ENCODE measurements at regions not wholly inside any gene's neighbourhood (a gene's known extent, or its start where the extent isn't known, plus 50 kb on each side); places are given as distances from the start of the nearest gene placed in this dataset.

DNA sequence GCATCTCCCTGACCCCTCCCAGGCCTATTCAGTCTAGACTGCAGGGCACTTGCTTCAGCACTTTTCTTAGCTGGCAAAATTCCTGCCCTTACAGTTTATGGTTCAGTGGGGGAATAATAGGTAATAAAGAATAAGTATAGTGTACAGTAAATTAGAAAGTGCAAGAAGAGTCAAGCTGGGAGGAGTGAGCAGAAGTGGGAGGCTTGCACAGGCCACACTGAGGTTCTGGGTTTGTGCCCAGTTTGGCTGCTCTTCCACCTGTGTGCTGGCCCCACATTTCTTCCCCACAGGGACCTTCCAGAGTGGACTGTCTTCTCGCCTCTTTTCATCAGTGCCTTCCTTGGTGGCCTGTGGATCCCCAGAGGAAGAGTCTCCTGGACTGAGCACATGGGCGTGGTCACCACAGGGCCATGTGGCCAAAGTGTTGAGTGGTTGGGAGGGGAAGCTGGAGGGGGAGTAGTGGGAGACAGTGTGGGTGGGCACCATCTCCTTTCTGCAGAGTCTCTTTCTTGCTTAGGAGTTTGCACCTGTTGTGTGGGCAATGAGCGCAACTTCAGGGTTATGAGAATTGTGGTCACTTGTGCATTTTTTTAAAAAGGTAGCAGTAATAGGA is 128.6 kb upstream of the ZSWIM2 start:
- Histone ChIP-seq H2BK15ac (ENCODE audit: low read depth, low read length) (no peak overlapping the region), H3K27me3 (ENCODE audit: control insufficient read depth, insufficient read depth, low read length) (no peaks in the 10 kb centered on the region), H3K9me3 (ENCODE audit: control insufficient read depth, insufficient read depth, low read length) (no peaks in the 10 kb centered on the region), H3K14ac (replicated peaks; ENCODE audit: low read depth, low read length) (no peak overlapping the region), H4K8ac (ENCODE audit: low read depth in 2 of 2, low read length in 2 of 2) (no peak overlapping the region), H3K9me1 (ENCODE audit: insufficient read depth, low read length) (no peaks in the 10 kb centered on the region), H3K79me1 (ENCODE audit: low read depth in 1 of 2, low read length in 2 of 2) (no peaks in the 10 kb centered on the region), H3K4me2 (ENCODE audit: low read depth, low read length) (no peak overlapping the region), H3K23ac (ENCODE audit: low read depth, low read length) (no peak overlapping the region), H4K91ac (ENCODE audit: insufficient read depth, low read depth, low read length) (no peak overlapping the region), H3K36me3 (ENCODE audit: control insufficient read depth, insufficient read depth, low read length) (no peaks in the 10 kb centered on the region), H3K4me1 (ENCODE audit: control insufficient read depth, insufficient read depth, low read length) (no peaks in the 10 kb centered on the region), H2AK9ac (replicated peaks; ENCODE audit: low read depth, low read length, poor library complexity) (no peak overlapping the region), H4K20me1 (ENCODE audit: insufficient read depth, low read length) (no peaks in the 10 kb centered on the region), H3K27ac (ENCODE audit: insufficient read depth, low read length) (no peak overlapping the region), H2BK5ac (ENCODE audit: low read depth, low read length, poor library complexity, severe bottlenecking) (no peak overlapping the region), H2BK120ac (ENCODE audit: low read depth, low read length) (no peak overlapping the region), H3K4ac (ENCODE audit: low read depth, low read length) (no peak overlapping the region), H4K5ac (ENCODE audit: low read depth, low read length) (no peak overlapping the region), H3K18ac (ENCODE audit: low read depth, low read length) (no peak overlapping the region), H3K4me3 (ENCODE audit: insufficient read depth, low read depth, low read length) (no peak overlapping the region), H2BK20ac (ENCODE audit: low read depth, low read length) (no peak overlapping the region), H3K9ac (ENCODE audit: low read depth, low read length) (no peak overlapping the region), H2AK5ac (ENCODE audit: low read depth, low read length) (no peak overlapping the region), H3K56ac (ENCODE audit: extremely low read depth, insufficient read depth, low read length) (no peak overlapping the region), H2AFZ (replicated peaks; ENCODE audit: low read length, poor library complexity) (peak overlapping the region; percentile 63)
- ChIA-PET CTCF (no interaction called here), POLR2A (ENCODE audit: unreplicated experiment) (no interaction called here)
- dilution Hi-C loops (cut with HindIII; ENCODE audit: low sequenced_read_pairs, unreplicated experiment) (no loop called here), intact Hi-C loops (cut with micrococcal nuclease) (no loop called here), in situ Hi-C loops (cut with MboI; ENCODE audit: low sequenced_read_pairs) (no loop called here)
- BruUV-seq (replicated peaks) = no TSS peak
- DNase-seq = no peak
- WGBS, 2 experiments (ENCODE audit: extremely low coverage in 2 of 2, insufficient read length in 1 of 2) = no CpG with 5 or more reads among the region's 3 CpGs
- TF ChIP-seq MAZ (IDR thresholded peaks at IDR 0.05; ENCODE audit: borderline replicate concordance, low read depth, low read length) (no peak), RFX5 (IDR thresholded peaks at IDR 0.05; ENCODE audit: low read depth, low read length) (no peak), SMC3 (IDR thresholded peaks at IDR 0.05; ENCODE audit: low read depth, low read length) (no peak), MAFK (IDR thresholded peaks at IDR 0.05; ENCODE audit: low read depth, low read length) (no peak), NFE2L2 (IDR thresholded peaks at IDR 0.05; ENCODE audit: low read depth, low read length) (no peak), FOS (IDR thresholded peaks at IDR 0.05; ENCODE audit: low read depth, low read length) (no peak), RCOR1 (IDR thresholded peaks at IDR 0.05; ENCODE audit: insufficient replicate concordance, low read length) (no peak), POLR2A (IDR thresholded peaks at IDR 0.05; ENCODE audit: low read depth, low read length) (no peak), CHD1 (IDR thresholded peaks at IDR 0.05; ENCODE audit: low read depth, low read length) (no peak)
- TF ChIP-seq, protein P1, sequence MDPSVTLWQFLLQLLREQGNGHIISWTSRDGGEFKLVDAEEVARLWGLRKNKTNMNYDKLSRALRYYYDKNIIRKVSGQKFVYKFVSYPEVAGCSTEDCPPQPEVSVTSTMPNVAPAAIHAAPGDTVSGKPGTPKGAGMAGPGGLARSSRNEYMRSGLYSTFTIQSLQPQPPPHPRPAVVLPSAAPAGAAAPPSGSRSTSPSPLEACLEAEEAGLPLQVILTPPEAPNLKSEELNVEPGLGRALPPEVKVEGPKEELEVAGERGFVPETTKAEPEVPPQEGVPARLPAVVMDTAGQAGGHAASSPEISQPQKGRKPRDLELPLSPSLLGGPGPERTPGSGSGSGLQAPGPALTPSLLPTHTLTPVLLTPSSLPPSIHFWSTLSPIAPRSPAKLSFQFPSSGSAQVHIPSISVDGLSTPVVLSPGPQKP (IDR thresholded peaks at IDR 0.05; ENCODE audit: borderline replicate concordance, low read depth, low read length) = no peak
- TF ChIP-seq, protein P2, sequence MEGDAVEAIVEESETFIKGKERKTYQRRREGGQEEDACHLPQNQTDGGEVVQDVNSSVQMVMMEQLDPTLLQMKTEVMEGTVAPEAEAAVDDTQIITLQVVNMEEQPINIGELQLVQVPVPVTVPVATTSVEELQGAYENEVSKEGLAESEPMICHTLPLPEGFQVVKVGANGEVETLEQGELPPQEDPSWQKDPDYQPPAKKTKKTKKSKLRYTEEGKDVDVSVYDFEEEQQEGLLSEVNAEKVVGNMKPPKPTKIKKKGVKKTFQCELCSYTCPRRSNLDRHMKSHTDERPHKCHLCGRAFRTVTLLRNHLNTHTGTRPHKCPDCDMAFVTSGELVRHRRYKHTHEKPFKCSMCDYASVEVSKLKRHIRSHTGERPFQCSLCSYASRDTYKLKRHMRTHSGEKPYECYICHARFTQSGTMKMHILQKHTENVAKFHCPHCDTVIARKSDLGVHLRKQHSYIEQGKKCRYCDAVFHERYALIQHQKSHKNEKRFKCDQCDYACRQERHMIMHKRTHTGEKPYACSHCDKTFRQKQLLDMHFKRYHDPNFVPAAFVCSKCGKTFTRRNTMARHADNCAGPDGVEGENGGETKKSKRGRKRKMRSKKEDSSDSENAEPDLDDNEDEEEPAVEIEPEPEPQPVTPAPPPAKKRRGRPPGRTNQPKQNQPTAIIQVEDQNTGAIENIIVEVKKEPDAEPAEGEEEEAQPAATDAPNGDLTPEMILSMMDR (conservative IDR thresholded peaks at IDR 0.05; ENCODE audit: low read depth, low read length) = no peak
- TF ChIP-seq, protein P3, sequence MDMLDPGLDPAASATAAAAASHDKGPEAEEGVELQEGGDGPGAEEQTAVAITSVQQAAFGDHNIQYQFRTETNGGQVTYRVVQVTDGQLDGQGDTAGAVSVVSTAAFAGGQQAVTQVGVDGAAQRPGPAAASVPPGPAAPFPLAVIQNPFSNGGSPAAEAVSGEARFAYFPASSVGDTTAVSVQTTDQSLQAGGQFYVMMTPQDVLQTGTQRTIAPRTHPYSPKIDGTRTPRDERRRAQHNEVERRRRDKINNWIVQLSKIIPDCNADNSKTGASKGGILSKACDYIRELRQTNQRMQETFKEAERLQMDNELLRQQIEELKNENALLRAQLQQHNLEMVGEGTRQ (IDR thresholded peaks at IDR 0.05; ENCODE audit: low read depth, low read length) = no peak
- no peak for ATAC-seq (ENCODE audit: low read depth)
